GM18505 (cell line): ENCODE measurements at regions not wholly inside any gene's neighbourhood (a gene's known extent, or its start where the extent isn't known, plus 50 kb on each side); places are given as distances from the start of the nearest gene placed in this dataset.

Source experiments
- ATAC-seq: cut with Tn5 transposase; IDR thresholded peaks from one replicate; pipeline ENCODE4 v1.9.1; 2021; ENCODE audit not compliant: unreplicated experiment
- POLR2A ChIP-seq: IDR thresholded peaks from 4 replicates; pipeline ENCODE4 v1.6.1; 2011; ENCODE audit warnings: borderline replicate concordance; ENCODE audit not compliant: insufficient read depth, insufficient read length; ENCODE audit errors: extremely low read depth

DNA sequence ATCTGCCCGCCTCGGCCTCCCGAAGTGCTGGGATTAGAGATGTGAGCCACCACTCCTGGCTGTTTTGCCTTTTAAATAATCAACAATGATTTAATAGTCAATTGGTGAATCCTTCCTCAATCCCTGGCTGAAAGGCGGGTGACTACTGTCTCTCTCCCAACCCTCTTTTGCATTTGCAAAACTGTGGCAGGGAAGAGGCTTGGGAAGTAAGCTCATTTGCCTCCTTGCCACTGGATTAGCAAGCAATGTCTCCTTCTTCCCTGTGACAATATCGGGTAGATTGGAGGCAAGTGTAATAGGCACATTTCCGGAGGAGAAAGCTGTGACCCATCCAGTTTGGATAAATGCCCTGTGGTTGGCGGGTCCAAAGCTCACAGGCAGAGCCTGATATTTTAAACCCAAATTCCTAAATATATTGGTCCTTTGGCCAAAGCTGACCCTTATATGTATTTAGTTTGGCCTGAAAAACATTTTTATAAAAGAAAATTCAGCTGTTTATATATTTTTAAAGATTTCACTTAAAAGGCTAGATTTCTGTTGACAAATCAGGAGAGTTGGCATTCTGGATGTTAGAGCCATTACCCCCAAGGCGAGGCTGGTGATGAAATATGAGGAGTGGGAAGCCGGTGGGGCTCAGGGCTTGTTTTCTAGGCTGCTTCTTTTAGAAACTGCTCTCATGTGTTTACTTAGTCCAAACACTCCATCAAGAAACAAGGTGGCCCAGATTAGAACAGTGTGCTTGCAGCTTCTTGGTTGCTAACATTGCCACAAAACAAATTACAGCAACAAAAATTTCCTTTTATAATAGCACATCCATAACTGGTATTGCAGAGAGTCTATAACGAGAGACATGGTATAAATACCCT, 646.9 kb upstream of the TMEM132C start:
- ATAC-seq, result no peak
- TF ChIP-seq POLR2A, result no peak

DNA sequence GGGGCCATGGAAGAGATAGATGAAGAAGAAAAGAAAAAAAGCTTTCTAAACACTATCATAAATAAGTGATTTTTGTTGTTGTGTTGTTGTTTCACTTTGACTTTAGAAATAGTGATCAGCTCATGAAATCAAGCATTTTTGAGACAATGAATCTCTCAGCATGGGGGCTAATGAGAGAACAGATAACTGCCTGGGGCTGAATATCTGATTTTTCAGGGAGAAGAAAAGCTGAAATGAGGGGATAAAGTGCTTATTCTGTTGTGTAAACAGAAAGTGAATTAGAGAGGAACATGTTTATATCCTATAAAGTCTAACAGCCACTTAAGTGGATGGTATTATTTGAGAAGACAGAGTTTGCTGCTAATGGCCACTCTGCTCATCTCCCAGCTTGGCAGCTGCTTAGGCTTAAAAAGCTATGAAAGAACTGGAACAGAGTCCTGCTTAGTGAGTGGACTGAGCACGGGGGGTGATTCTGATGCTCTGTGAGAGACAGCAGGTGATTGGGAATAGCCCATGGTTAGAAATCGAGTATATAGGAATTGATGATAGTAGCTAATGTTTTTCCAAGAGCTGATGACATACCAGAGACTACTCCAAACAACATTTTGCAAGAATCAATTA, 646.1 kb upstream of the TMEM132C start:
- no peak for TF ChIP-seq POLR2A
- ATAC-seq, result no peak

DNA sequence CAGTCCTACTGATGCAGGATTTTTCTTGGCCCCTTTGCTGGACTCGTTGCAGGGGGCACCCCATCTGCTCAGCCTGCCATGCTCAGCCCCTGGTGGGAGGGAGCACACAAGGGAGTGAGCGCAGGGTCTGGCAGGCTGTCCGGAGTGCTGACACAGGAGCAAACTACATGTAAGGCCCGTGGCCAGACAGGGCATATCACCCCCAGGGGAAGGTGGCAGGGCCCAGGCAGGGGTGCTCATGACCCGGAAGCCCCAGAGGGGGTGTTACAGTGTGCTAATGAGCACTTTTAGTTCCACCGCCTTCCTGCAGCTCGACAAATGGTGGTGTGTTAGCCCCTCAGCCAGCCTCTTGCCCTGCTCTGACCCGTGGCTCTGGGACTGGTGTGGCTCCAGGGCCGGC, 645.6 kb upstream of the TMEM132C start:
- ATAC-seq, result no peak
- no peak for TF ChIP-seq POLR2A

DNA sequence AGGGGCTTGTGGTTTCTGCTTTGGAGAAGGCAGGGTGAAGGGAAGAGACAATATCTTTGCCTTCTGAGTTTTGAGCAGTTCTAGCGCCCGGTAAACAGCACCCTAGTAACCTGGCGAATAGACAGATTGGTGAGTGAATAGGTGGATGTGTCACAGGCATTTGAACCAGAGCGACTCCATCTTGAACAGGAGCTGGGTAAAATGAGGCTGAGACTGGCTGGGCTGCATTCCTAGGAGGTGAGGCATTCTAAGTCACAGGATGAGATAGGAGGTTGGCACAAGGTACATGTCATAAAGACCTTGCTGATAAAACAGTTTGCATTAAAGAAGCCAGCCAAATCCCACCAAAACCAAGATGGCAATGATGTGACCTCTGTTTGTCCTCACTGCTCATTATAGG, 643.6 kb upstream of the TMEM132C start:
- TF ChIP-seq POLR2A, result no peak

DNA sequence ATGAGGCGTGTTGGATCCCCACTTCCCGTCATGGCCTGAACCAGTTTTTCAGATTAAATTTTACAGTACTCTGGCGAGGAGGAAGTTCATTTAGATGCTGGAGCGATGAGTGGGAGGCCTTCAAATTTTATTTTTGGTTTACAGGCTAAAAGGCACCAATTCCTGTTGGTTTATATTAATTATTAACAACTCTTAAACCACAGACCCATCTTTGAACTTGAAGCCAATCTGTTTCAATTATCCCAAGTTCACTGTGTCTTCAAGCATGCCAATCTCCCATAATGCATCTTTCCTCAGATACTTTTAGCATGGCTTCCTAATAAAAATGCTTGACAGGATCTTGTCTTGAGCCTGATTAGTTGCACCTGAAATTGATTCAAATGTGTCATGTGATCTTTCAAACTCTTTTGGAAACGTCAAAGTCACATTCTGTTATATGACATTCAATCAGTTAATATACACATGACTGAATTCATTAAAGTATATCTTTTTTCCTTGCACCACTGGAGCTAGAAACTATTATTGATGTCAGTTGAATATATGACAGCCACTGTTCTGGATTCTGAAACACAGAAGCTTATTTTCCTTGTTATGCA, 641.7 kb upstream of the TMEM132C start:
- ATAC-seq, result no peak
- no peak for TF ChIP-seq POLR2A

More for the DNA sequence above, 643.6 kb upstream of the TMEM132C start:
- no peak for ATAC-seq

DNA sequence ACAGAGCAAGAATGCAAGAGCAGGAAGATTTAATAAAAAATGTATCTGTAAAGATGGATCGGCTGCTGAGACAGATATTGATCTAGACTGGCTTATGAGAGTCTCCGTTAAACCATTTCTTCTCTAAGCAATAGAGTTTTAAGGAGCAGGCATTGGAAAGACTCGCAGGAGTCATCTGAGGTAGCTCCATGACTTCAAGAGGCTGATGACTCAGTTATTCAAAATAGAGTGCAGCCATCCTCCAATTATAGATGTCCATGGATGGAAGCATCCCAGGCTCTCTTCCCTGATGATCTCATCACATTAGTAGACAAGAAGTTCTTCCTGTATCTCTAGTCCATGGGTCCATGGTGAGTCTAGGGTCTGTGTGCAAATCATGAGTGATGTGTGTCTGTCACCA, 638.3 kb upstream of the TMEM132C start:
- no peak for TF ChIP-seq POLR2A
- ATAC-seq, result no peak

DNA sequence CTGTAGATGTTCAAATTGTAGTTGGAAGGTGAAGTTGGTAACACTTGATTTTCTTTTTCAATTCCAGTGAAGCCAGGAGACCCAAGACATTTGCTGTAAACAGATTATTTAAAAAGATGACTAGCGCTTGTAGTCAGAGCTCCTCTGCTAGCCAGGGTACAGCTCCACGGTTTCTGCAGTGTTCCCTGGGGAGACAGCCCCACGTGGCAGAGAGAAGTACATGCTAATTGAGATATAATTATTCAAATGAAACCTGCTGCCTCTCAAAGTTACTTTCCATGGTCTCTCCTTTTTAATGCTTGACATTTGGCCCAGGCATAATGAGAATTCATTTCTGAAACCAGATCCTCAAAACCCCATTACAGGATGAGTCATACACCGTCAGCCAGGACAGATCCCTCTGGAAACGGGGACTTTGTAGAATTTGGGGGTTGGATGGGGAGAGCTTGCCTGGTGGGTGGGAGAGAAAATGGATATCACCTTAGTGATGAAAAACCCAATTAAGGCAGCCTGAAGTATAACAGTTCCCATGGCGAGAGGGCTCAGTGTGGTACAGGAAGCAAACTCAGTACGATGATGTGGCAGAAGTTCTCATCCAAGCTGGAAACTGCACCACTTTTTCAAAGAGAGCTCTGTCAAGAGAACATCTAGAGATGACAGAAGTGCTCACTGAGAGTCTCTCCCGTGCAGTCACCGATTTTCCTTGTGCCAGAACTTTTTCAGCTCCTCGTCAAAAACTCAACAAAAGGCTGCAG, 637.7 kb upstream of the TMEM132C start:
- TF ChIP-seq POLR2A, result no peak
- ATAC-seq, result no peak

DNA sequence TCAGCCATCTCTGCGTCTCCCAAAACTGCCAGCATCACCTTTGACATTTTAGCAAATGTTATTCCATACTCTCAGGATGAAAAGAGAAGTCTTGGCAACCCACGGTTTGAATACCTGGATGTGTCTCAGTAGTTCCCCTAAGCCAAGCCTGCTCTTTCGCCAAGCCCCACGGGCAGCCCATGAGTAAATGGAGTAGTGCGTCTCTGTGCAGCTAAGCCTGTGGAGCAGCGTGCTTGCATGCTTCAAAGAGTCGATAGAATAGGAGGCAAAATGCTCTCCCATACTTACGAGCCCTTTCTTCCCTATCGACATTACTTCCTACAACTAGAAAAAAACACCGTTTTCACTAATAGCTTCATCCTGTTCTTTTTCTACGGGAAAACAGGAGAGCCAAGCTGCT, 634.5 kb upstream of the TMEM132C start:
- TF ChIP-seq POLR2A, result no peak
- ATAC-seq, result no peak

DNA sequence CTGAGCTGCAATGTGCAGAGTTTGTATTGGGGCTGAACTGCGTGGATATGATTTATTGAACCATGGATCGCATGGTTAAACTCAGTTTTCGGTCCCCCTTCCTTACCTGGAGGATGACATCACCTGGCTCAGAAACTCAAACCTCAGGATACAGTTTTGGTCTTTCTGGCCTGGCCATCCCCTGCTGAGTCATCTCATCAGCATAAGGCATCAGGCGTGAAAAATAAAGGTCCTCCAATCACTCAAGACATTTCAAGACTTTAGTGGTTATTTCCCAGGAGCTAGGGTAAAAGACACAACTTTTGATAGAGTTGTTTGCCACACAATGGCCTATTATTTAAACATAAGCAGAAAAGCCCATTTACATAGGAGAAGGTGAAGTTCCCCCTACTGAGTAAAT, 631.1 kb upstream of the TMEM132C start:
- TF ChIP-seq POLR2A, result no peak
- ATAC-seq, result no peak

DNA sequence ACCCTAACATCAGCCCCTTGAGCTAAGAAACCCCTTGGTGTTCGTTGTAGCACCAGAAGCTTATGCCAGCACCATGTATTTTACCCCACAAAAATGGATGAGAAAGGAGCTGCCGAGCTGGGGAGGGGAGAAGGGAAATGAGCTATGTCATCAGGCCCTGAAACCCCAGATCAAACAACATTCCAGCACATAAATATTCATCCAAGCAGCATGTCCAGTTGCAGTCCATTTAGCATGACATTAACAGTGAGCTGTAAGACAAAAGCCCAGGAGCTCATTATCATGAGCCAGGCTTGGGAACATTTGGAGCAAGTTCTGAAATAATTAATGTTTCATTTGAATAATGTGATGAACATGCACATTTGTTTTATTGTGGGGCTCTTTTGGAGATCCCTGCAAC, 630.1 kb upstream of the TMEM132C start:
- no peak for ATAC-seq
- TF ChIP-seq POLR2A, result no peak

DNA sequence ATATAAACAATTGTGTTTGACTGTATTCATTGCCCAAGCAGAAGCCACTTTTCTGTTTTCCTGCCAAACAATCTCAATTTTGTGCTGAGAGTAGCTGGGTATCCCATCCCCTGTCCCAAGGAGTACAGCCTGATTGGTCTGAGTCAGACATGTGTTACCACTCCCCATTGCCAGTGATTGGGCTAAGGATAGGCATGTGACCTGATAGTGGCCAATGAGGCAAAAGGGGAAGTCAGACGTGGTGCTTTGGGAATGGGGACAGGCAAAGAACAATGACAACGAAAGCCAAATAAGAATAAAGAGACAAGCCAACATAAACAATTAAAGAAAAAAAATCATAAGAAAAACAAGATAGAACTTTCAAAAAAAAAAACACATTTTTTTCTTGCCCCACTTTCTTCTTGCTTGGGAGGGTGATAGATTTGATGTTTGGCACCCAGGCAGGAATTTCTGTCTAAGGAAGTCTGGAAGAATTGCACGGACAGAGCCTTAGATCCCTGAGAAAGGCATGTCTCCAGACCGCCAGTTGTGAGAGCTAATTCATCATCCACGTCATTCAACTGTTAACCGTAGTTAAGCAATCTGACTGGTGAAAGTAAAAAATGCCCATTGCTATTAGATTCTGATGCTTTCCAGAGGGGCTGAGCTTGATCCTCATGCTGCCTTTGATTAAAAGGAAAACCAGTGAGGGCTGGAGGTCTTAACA, 626.6 kb upstream of the TMEM132C start:
- ATAC-seq, result no peak
- TF ChIP-seq POLR2A, result no peak

DNA sequence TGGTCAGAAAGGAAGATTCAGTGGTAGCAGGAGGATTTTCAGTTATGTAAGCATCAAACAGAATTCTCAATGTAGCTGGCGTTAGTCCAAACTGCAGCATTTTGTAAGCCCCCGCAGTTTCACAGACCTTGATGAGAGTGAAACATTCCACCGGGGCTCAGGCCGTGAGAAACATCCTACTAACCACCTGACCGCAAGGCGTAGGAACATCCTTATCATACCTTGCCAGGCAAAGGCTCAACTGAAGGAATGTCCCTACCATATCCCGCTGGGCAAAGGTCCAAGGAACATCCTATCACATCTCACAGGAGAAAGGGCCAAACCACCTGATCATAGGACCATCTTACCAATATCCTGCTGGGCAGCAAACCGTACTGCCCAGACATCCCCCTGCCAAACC, 624.8 kb upstream of the TMEM132C start:
- no peak for TF ChIP-seq POLR2A
- no peak for ATAC-seq

DNA sequence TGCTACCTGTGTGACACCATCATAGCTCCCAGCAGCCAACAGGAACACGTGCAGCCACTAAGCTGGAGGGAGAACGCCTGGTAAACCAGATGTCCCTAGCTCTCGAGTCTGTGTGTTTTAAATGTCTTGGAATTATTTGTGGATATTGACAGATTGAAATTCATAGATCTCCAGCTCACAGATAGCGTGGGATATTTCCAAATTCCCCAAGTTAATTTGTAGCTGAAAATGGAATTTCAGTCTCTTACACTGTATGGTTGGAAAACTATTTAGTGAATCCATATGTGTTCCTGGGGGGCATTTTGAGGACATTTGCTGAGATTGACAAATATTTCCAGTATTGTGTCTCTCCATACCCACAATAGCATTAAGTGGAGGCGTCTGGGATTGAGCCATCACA, 618.6 kb upstream of the TMEM132C start:
- ATAC-seq, result no peak
- no peak for TF ChIP-seq POLR2A
